NT2/D1 (cell line): ENCODE measurements at regions not wholly inside any gene's neighbourhood (a gene's known extent, or its start where the extent isn't known, plus 50 kb on each side); places are given as distances from the start of the nearest gene placed in this dataset.
"Not testable (repeated sequence)": the region's sequence is repeated elsewhere in the genome, so short reads cannot be mapped to it uniquely, and the experiment has no call there.

Experiments used
- DNase-seq: peaks from one replicate; pipeline ENCODE4 v3.0.0-alpha.2; 2011; ENCODE audit warnings: low read depth, low spot score
- H3K27me3 ChIP-seq: 2 replicates; pipeline ENCODE4 v1.6.0; 2011; ENCODE audit warnings: mild to moderate bottlenecking; ENCODE audit not compliant: insufficient read length, insufficient read depth
- H3K36me3 ChIP-seq: 2 replicates; pipeline ENCODE4 v1.6.1; 2011; ENCODE audit warnings: mild to moderate bottlenecking, low read length, mixed read lengths; ENCODE audit not compliant: insufficient read depth, insufficient read length
- H3K4me1 ChIP-seq: 2 replicates; pipeline ENCODE4 v1.5.1; 2011; ENCODE audit not compliant: insufficient read depth, insufficient read length
- H3K4me3 ChIP-seq: 2 replicates; pipeline ENCODE4 v1.5.1; 2011; ENCODE audit warnings: low read depth; ENCODE audit not compliant: insufficient read length
- H3K9ac ChIP-seq: 2 replicates; pipeline ENCODE4 v1.6.0; 2011; ENCODE audit warnings: low read depth; ENCODE audit not compliant: insufficient read length
- H3K9me3 ChIP-seq: 2 replicates; pipeline ENCODE4 v1.5.1; 2011; ENCODE audit warnings: mild to moderate bottlenecking, low read length; ENCODE audit not compliant: insufficient read depth
- SUZ12 ChIP-seq: IDR thresholded peaks from 2 replicates; pipeline ENCODE4 v1.6.1; 2011; ENCODE audit not compliant: insufficient read length, insufficient read depth; ENCODE audit errors: extremely low read depth
- YY1 ChIP-seq: IDR thresholded peaks from 2 replicates; pipeline ENCODE4 v1.6.1; 2011; ENCODE audit not compliant: insufficient read length, insufficient read depth
- ZNF274 ChIP-seq: IDR thresholded peaks from 2 replicates; pipeline ENCODE4 v1.6.1; 2011; ENCODE audit warnings: mild to moderate bottlenecking, low read depth, low read length

DNA sequence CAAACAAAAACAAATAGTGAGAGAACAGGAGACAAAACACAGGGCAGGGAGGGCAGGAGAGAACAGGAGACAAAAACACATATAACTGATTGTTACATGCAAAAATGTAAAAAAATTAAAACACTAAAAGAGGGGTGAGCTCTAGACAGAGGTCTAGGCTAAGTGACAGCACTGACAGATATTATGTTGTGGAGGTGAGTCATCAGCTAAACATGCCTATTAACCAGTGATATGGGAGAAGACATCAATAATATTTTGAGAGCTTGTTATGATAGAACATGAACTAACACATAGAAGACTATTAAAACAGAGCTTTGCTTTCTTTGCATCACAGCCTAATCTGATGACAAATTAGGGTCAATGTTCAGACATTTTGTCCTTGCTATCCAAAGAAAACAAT lies 972.7 kb downstream of the PRIM2 start:
- TF ChIP-seq SUZ12, result no peak
- no peak for TF ChIP-seq YY1
- TF ChIP-seq ZNF274, result no peak
- no peak overlapping the region for H3K9ac ChIP-seq
- H3K9me3 ChIP-seq, result no peaks in the 10 kb centered on the region
- H3K36me3 ChIP-seq, result no peaks in the 10 kb centered on the region
- no peak overlapping the region for H3K4me3 ChIP-seq
- H3K27me3 ChIP-seq, result no peaks in the 10 kb centered on the region
- H3K4me1 ChIP-seq, result no peaks in the 10 kb centered on the region
- no peak for DNase-seq

DNA sequence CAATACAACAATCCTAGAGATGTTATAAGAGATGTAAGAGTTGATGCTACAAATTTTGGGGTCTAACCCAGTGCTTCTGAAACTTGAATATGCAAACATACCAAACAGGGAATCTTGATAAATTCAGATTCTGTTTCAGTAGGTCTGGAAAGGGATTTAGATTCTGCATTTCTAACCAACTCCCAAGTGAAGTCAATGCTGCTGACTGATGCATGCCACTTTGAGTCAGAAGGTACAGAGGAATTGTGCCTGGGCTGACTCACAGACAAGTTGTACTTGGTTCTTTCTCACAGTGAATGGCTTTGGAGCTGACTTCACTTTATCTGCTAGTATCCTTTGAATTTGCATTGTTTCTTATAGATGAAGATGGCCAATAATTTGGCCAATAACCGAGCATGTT lies 973.9 kb downstream of the PRIM2 start:
- H3K27me3 ChIP-seq, H3K9ac ChIP-seq, H3K4me1 ChIP-seq, H3K36me3 ChIP-seq, H3K9me3 ChIP-seq, DNase-seq, H3K4me3 ChIP-seq: not testable (repeated sequence)

DNA sequence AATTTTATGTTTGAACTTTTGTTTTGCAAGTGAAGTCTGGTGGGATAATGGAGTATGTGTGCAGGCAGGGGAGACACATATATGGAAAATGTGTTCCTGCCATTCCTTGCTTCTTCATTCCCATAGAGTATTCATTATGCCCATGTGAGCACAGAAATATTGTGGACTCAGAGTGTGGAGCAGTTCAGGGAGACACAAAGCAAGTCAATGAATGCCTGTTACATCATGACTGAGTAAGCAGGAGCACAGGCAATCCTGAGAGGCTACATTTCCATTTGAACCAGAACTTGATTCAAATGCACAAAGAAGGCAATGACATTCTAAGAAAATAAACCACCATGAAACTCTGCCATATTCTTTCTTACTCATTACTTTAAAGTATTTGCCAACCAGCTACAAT lies 990.5 kb downstream of the PRIM2 start:
- H3K4me1 ChIP-seq, H3K27me3 ChIP-seq, DNase-seq, H3K36me3 ChIP-seq, H3K9me3 ChIP-seq, H3K9ac ChIP-seq, H3K4me3 ChIP-seq: not testable (repeated sequence)

DNA sequence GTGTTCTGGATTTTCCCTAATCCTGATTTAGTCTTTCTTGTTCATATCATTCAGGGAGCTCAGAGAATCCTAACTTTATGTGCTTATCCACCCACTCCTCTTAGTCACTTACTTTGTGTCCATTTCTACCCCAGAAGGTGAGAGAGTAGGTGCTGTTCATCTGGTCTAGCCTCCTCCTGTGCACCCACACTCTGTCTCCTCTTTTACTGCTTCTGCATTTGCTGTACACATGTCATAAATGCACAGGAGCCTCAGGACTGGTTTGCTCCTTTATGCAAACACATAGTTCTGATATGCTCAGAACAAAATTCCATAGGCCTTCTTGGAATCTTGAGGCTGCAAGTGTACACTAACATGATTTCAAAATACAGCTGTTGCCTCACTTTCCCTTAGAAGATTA lies 1014.7 kb downstream of the PRIM2 start:
- H3K36me3 ChIP-seq, H3K27me3 ChIP-seq, DNase-seq, H3K4me3 ChIP-seq, H3K9me3 ChIP-seq, H3K4me1 ChIP-seq, H3K9ac ChIP-seq: not testable (repeated sequence)

DNA sequence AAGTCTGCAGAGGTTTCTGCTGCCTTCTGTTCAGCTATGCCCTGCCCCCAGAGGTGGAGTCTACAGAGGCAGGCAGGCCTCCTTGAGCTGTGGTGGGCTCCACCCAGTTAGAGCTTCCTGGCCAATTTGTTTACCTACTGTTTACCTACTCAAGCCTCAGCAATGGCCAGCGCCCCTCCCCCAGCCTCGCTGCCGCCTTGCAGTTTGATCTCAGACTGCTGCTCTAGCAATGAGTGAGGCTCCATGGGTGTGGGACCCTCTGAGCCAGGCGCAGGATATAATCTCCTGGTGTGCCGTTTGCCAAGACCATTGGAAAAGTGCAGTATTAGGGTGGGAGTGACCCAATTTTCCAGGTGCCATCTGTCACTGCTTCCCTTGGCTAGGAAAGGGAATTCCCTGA lies 1024.9 kb downstream of the PRIM2 start:
- not testable (repeated sequence) for H3K36me3 ChIP-seq, H3K4me3 ChIP-seq, H3K9ac ChIP-seq, DNase-seq, H3K27me3 ChIP-seq, H3K4me1 ChIP-seq, H3K9me3 ChIP-seq

DNA sequence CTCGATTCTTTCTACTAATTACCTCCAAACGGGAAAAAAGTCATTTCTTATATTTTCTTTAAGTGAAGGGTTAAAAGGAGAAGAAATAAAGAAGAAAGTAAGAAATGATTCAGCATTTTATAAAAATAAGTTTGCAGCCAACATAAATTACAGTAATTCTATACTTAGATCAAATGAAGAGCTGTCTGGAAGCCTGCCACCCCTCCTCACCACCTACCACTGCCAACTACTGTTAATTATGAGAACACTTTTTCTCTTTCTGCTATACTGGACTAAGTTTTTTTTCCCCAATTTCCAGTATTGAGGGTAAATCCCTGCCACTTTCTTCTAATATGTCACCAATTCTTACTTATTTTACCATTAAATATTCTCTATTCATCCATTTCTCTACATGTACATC lies 1030.1 kb downstream of the PRIM2 start:
- DNase-seq, H3K9me3 ChIP-seq, H3K27me3 ChIP-seq, H3K4me1 ChIP-seq, H3K9ac ChIP-seq, H3K4me3 ChIP-seq, H3K36me3 ChIP-seq: not testable (repeated sequence)

DNA sequence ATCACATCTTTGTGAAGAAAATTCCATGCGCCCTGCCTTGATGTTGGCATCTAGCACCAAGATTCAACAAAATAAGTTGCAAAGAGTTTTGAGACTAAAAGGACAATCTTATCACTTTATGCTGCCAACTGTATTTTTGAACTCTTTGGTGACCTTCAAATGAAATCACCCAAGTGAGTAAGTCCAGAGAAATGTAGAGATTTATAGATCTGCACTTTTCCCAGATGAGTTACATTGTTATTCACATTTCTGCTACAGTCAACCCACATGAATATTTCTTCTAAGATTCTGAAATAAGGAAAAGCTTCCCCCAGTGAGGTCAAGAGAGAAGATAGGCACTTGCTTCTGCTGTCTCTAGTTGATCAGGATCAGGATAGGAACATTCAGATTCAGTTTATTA lies 1034.2 kb downstream of the PRIM2 start:
- not testable (repeated sequence) for H3K27me3 ChIP-seq, H3K9ac ChIP-seq, DNase-seq, H3K36me3 ChIP-seq, H3K9me3 ChIP-seq, H3K4me3 ChIP-seq, H3K4me1 ChIP-seq

DNA sequence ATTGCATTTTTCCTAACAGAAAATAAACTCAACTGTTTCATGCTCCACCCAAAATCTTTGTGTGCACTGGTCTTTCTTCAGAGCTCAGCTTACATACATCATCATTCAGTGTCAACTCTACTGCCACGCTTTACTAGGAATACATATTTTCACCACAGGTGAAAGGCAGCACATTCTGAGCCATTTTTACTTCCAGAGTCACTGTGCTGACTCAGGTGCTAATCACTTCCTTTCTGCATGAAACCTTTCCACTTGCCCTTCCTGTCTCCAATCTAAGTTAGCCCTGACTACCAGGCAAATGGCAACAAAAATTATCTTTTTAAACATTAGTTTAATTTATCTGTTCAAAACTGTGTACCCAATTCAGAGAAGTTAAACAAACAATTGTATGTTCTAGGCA lies 1041.0 kb downstream of the PRIM2 start:
- not testable (repeated sequence) for H3K9me3 ChIP-seq, H3K27me3 ChIP-seq, H3K4me1 ChIP-seq, H3K9ac ChIP-seq, H3K36me3 ChIP-seq, DNase-seq, H3K4me3 ChIP-seq

DNA sequence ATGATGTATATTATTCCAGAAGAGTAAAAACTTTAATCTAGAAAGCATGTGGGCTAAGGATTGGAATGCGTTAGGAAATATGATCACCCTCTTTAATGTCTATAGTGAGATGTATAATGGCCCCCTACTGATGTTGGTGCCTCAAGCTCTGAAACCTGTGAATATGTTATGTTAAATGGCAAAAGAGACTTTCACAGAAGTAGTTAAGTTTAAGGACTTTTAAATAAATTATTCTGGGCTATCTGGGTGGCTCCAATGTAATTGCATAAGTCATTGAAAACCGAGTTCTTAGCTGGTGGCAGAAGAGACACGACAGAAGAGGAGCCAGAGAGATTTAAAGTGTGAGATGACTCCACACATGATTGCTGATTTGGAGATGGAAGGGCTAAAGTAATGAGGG lies 1048.4 kb downstream of the PRIM2 start:
- H3K4me1 ChIP-seq, result not testable (repeated sequence)

DNA sequence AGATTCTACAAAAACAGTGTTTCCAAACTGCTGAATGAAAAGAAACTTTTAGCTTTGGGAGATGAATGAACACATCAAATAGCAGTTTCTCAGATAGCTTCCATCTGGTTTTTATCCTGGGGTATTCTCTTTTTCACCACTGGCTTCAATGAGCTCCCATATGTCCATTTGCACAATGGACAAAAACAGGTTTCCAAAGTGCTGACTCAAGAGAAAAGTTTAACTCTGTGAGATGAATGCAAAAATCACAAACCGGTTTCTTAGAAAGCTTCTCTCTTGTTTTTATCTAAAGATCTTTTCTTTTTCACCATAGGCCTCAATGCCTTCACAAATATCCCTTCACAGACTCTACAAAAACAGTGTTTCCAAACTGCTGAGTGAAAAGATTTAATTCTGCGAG lies 1089.2 kb downstream of the PRIM2 start:
- DNase-seq, H3K4me3 ChIP-seq, H3K4me1 ChIP-seq, H3K9ac ChIP-seq, H3K9me3 ChIP-seq, H3K36me3 ChIP-seq, H3K27me3 ChIP-seq: not testable (repeated sequence)

More for the DNA sequence above, 1048.4 kb downstream of the PRIM2 start:
- H3K9me3 ChIP-seq, H3K36me3 ChIP-seq, H3K4me3 ChIP-seq, H3K9ac ChIP-seq, H3K27me3 ChIP-seq, DNase-seq: not testable (repeated sequence)
